HG03103 (cell line): ENCODE measurements at regions not wholly inside any gene's neighbourhood (a gene's known extent, or its start where the extent isn't known, plus 50 kb on each side); places are given as distances from the start of the nearest gene placed in this dataset.

ENCODE experiments used
- ATAC-seq: cut with Tn5 transposase; IDR thresholded peaks from one replicate; pipeline ENCODE4 v1.9.1; 2021; ENCODE audit warnings: low read depth; ENCODE audit not compliant: unreplicated experiment

DNA sequence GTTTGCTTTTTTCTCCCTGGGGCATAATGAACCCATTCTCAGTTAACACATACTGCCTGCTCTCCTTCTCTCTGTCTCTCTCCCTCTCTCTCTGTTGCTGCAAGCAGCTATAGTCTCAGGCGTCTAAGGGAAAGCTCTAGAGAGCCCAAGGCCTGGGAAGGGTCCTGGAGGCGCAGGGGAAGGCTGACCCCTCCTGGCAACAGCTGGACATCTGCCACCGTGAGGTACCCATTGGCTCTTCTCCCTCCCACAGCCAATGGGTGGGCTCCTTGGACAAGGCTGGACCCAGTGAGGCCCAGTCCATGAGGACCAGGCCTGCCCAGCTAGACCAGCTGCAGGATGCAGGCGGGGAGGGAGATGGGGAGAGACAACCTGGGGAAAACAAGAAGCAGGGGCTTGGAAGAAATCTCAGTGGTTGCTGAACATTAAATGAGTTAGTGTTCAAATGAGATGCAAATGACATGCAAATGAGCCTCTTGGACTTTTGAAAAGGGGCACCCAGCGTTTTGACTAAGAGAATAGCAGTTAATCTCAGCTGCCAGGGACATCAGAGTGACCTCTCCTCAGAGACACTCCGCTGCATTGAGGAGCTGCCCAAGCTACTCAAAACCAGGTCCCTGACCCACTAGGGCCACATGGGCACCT, 349.7 kb downstream of the BUD13 start:
- no peak for ATAC-seq

GRCh38 chr11:116422556-116422955, 350.2 kb downstream of the BUD13 start:
- ATAC-seq, result no peak

DNA sequence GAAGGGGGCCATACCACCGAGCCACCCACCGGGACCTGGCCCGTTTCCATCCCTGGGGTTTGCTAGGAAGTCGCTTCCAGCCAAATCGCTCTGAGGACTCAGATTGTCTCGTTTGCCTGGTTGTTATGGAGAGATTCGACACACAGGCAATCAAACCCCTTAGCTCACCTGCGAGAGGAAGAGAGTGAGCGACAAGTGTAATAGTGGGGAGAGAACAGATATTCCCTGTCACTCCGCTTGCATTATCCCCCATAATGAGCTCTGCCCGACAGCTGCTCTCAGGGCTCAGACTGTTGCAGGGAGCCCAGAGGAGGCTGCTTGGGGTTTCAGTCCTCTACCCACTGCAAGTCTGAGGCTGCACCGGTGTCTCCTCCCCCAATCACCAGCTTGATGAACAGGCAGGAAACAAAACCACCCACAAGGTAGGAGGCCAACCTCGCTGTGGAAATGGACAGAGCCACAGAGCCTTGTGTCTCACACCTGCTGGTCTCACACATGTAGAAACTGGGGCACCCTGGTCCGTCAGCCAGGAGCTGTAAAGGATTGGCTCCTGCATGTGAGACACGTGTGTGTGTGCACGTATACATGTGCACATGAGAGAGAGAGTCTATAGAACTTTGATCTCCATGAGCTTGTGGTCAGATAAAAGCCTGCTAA, 351.1 kb downstream of the BUD13 start:
- no peak for ATAC-seq

- no peak for ATAC-seq
Observed at GRCh38 chr11:116420770-116421528, 351.8 kb downstream of the BUD13 start.

DNA sequence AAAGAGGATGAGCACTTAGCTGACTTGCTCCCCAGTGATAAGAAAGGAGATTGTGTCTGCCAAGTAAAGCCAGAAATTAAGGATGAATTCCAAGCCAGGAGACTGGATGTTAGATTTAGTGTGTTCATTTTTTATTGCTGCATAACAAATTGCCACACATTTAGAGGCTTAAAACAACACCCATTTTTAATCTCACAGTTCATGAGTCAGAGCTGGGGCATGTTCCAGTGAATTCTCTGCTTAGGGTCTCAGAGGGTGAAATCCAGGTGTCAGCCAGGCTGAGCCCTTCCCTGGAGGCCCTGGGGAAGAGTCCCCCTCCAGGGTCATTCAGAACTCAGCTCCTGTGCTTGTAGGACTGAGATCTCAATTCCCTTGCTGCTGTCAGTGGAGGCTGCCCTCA, 352.8 kb downstream of the BUD13 start:
- ATAC-seq, result no peak

DNA sequence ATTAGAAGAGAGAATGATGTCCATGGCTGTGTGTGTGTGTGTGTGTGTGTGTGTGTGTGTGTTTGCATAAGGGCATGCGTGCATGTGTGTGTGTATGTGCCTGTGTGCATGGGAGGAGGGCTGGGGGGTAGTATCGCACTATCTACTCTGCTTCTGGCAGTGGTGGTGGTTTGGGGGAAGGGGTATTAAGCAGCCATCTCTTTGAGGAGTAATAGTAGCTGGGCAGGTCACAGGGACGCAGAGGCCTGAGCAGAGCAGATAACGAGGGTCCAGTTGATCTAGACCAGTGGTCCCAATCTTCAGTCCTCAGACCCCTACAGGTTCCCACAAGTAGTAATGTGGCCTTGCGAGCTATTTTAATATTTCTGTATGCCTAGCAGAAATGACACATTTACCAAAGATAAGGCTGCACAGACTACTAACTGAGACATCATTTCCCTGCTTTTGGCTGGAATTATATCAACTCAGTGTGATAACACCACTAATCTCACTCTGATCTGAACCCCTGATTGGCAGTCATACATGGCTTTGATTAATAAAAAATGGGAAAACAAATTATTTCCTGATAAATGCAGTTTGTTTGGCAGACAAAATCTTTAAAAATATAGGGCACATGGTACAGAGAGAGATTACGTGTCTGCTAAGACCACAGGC, 354.3 kb downstream of the BUD13 start:
- no peak for ATAC-seq

DNA sequence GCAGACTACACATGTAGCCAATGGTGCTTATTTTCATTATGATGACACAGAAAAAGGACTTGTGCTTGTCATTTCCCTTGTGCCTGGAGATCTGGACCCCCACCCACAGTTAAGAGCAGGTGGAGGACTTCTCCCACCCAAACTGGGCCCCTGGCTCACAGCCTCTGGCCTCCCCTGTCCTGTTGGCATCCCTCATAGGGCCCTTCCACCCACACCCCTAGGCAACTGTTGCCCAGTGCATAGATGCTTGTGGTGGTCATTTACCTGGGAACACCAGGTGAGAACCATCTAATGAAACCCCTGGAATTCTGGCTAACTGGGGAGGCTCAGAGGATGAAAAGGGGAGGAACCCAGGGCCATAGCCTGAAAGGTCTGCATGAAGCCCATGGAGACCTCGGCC, 355.9 kb downstream of the BUD13 start:
- ATAC-seq, result no peak

DNA sequence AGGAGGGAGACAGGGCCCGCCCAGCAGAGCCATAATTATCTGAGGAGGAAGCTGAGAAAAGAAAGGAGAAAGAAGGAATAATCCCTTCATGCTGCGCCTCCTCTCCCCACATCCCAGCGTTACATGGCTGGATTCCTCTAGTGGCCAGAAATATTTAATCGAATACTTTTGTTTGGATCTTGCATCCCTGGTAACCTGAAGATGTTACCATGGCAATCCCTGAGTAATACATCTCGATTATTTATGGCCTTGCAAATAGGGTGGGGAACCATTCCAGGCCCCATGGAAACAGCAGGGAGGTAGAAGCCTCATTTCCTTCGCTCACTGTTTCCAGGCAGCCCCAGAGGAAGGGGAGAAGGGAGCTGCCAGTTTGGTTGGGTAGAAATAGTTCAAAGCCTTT, 357.7 kb downstream of the BUD13 start:
- no peak for ATAC-seq

- ATAC-seq, result no peak
Observed at GRCh38 chr11:116414357-116414880, 358.4 kb downstream of the BUD13 start.

DNA sequence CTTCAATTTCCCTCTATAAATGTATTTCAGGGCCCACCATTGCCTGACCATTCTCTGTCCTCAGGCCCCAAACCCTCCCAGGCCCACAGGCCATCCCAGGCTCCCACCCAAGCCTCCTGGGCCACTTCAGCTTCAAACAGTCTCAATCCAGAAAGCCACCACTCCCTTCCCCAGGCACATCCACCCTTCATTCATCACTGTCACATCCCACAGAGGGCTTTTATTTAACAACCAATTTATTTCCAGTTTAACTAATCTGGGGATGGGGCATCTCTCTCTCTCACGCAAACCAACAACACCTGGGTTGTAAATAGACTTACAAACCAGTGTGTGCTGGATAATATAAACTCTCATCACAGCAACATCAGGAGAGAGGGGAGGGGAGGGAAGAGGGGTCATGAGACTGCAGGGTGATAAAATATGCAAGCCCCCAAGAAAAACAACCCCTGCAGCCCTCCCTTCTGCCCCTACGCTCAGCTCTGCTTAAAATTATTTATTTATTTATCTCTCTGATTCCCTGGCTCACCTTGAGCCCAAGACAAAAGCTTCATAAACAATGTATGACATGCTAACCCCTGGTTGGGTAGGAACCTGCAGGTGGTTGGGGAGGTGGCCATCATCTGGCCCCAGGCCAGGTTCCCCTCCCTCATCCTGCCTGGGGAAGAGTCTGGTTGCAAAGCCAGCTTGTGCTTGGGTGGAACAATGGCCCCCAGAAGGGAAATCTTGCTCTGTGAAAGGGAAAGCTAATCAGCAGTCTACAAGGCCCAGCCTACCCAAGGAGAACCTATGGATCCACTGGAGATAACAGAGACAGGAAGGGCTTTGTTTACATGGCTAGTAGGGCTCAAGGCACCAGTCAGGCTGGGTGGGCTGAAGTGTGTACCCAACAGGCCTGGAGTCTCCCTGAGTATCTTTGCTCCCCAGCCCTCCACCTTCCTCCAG, 359.2 kb downstream of the BUD13 start:
- ATAC-seq, result no peak

DNA sequence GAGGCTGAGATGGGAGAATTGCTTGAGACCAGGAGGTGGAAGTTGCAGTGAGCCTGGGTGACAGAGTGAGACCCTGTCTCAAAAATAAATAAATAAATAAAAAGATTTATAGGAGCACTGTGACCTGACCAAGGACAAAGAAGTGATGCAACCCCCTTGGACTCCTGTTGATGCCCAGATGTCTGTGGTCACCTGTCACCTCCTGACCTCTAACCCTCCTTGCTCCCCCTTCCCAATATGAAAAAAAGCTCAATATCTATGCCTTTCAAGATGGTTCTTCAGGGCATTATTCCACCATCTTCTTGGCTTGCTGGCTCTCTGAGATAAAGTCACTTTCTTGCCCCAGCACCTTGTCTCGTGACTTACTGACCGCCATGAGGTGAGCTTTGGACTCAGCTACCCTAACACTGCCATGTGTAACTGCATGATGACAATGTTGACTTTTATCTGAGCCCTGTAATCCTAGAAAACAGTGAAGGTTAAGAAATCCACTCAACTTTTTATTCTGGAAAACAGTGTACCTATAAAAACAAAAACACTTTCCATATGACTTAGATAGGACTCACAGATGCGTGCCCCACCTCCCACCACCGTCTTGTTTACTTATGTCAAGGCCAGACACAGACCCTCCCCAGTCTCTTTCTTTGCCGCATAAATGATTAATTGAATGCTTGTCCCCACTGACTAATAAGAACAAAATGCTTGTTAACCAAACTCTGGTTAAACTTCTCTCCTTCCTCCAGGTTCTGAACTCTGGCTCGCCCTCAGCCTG, 360.5 kb downstream of the BUD13 start:
- ATAC-seq, result no peak

- ATAC-seq, result no peak
Observed at GRCh38 chr11:116409238-116409637, 363.5 kb downstream of the BUD13 start.

- no peak for ATAC-seq
Observed at GRCh38 chr11:116406042-116406441, 366.7 kb downstream of the BUD13 start.

DNA sequence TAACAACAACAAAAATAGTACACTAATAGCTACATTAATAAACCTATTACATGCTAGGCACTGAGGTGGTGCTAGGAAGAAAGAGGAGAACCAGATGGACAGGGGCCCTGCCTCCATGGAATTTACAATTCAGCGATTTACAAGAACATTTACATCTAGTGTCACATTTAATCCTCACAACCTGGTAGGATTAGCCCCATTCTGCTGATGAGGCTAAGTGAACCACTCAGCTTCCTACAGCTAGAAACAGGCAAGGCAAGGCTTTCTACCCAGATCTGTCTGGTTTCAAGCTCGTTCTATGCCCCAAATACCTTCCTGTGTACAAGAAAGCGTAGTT, 368.4 kb downstream of the BUD13 start:
- ATAC-seq, result no peak

DNA sequence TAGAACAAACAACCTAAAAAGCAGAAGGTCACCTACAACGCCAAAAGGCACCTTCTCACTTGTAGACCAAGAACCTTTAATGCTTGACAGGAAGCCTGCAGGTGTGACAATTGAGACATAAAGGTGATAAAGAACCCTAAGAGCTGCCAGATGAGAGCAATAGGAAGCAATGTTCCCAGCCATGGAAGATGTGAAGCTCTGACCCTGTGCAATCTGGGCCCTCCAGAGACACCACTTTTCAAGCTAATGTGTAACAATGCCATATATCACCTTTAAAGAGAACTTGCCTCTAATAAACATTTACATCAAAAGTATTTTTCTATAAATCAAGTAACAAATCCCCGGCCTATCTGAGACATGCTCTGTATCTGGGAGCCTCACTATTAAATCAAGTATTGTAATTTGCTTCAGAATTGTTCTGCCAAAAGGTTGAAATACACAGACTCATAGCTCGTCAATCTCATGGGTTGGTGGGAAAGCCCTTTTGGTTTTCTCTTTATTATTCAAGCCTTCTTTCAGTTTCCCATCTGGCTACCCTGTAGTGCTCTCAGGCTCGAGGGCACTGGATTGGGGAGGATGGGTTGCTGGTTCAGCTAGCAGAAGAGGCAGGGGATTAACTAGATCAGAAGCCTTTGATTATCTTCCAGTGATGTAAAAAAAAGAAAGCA, 368.9 kb downstream of the BUD13 start:
- ATAC-seq, result no peak

- no peak for ATAC-seq
Observed at GRCh38 chr11:116400081-116400480, 372.7 kb downstream of the BUD13 start.

- ATAC-seq, result no peak
Observed at GRCh38 chr11:116397602-116398084, 375.1 kb downstream of the BUD13 start.

DNA sequence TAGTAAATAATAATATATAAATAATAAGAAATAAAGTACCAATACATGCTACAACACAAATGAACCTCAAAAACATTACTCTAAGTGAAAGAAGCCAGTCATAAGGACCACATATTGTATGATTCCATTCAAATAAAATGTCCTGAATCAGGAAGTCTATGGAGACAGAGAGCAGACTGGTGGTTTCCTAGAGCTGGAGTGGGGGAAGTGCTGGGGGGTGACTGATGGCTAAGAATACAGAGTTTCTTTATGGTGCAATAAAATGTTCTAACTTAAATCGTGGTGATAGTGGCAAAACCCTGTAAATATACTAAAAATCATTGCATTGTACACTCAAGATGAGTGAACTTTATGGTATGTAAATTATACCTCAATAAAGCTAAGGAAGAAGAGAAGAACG, 376.5 kb downstream of the BUD13 start:
- ATAC-seq, result no peak

DNA sequence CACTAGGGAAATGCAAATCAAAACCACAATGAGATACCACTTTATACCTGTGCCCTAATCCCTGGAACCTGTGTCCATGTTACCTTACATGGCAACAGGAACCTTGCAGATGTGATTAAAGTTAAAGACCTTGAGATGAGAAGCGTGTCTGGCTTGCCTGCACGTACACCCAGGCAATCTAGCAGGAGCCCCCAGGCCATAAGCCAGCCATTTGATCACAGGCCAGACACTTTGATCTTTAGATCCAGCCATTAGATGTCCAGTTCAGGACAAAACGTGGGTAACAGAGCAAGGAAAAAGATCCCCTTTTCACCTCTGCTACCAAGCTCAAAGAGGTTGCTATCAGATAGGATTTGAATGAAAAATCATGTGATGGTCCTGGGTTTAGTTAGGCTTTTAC, 378.8 kb downstream of the BUD13 start:
- no peak for ATAC-seq
